Astrocyte of the spinal cord (primary cell): ENCODE measurements at regions not wholly inside any gene's neighbourhood (a gene's known extent, or its start where the extent isn't known, plus 50 kb on each side); places are given as distances from the start of the nearest gene placed in this dataset.
A peak's percentile ranks its signal among the peaks of the same experiment; 100 is the strongest.

Experiments used
- DNase-seq: peaks from one replicate; pipeline ENCODE4 v3.0.0; 2011; ENCODE audit warnings: low read depth, low spot score
- H3K4me3 ChIP-seq: 2 replicates; pipeline ENCODE4 v1.5.1; 2011; ENCODE audit warnings: low read depth, mild to moderate bottlenecking, low read length, moderate library complexity
- in situ Hi-C: cut with HindIII; loops from 2 replicates; pipeline ENCODE4 v1.10.0; 2017; ENCODE audit warnings: low sequenced_read_pairs
- TF ChIP-seq, protein P1 (sequence below): IDR thresholded peaks from 2 replicates; pipeline ENCODE4 v1.5.1; 2012; ENCODE audit warnings: low read depth, mild to moderate bottlenecking, low read length, inconsistent platforms

DNA sequence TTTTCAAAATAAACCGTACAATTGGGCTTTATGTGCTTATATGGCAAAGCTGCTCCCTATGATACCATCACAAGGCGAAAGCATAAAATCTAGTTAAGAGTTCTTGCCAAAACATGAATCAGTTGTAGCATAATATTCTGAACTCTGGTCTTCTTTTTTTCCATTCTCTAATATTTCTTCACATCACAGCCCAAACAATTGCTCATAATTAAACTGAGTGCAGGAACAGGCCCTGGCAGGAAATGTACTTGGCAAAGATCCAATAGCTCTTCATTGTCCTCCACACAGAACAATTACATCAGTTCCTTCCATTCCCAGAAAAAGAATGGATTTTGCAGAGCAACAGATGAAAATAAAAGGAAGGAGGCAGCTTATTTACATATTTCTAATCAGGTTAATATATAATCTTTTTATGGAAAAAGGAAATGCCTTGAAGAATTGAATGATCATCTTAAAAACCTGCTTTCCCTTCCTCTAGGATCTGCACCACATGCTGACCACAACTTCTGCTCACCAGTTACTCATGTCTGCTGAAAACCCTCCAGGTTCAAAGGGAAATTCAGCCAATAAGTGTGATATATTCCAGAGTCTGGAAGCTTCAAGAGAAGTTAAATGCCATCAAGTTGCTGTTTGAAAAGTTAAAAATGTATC is 123.3 kb upstream of the COL21A1 start:
- H3K4me3 ChIP-seq = no peak overlapping the region
- in situ Hi-C loops = loop anchor here (25.0 kb wide), 1 partner anchor 217 kb away; no protein-coding TSS in a partner anchor
- TF ChIP-seq, protein P1, sequence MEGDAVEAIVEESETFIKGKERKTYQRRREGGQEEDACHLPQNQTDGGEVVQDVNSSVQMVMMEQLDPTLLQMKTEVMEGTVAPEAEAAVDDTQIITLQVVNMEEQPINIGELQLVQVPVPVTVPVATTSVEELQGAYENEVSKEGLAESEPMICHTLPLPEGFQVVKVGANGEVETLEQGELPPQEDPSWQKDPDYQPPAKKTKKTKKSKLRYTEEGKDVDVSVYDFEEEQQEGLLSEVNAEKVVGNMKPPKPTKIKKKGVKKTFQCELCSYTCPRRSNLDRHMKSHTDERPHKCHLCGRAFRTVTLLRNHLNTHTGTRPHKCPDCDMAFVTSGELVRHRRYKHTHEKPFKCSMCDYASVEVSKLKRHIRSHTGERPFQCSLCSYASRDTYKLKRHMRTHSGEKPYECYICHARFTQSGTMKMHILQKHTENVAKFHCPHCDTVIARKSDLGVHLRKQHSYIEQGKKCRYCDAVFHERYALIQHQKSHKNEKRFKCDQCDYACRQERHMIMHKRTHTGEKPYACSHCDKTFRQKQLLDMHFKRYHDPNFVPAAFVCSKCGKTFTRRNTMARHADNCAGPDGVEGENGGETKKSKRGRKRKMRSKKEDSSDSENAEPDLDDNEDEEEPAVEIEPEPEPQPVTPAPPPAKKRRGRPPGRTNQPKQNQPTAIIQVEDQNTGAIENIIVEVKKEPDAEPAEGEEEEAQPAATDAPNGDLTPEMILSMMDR = no peak
- peak; percentile 94 for DNase-seq

DNA sequence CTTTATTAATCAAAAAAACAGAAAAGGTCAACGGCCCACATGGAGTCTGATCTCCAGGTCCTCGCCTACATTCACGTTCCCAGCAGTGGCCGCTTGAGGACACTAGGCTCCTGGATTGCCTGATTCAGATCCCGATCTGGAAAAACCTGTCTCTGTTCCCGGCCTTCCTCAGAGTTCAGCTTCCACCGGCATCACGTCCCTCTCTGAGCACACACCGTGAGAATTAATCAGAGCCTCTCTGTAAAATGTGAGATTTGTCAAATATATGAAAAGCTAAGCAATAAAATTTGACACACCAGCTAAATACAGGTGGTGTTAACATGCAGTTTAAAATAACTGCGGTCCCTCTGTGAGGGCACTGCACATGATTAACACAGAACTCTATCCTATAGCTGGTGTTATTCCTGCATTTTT is 122.8 kb upstream of the COL21A1 start:
- peak; percentile 69 for DNase-seq
- H3K4me3 ChIP-seq = no peak overlapping the region
- TF ChIP-seq, protein P1 = peak; percentile 72
- in situ Hi-C loops = loop anchor here (25.0 kb wide), 1 partner anchor 217 kb away; no protein-coding TSS in a partner anchor

DNA sequence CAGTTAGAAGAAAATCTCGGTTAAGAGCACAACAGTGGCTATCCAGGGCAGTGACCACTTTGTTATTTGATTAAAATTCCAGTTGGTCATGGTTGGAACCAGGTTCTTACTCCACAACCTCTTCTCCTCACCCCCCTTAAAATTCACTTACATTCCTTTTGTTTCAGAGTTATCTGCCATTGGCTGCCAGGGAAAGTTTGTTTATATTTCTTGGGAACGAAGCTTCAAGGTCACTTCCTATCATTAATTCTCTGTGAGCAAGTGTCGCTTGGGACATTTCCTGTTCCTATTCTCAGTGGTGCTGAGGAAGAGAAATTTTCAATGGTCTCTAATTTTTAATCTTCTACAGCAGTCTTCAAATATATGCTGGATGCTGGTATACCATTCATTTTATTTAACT is 121.1 kb upstream of the COL21A1 start:
- in situ Hi-C loops = loop anchor here (25.0 kb wide), 1 partner anchor 219 kb away; no protein-coding TSS in a partner anchor
- TF ChIP-seq, protein P1 = no peak
- no peak overlapping the region for H3K4me3 ChIP-seq
- DNase-seq = no peak

DNA sequence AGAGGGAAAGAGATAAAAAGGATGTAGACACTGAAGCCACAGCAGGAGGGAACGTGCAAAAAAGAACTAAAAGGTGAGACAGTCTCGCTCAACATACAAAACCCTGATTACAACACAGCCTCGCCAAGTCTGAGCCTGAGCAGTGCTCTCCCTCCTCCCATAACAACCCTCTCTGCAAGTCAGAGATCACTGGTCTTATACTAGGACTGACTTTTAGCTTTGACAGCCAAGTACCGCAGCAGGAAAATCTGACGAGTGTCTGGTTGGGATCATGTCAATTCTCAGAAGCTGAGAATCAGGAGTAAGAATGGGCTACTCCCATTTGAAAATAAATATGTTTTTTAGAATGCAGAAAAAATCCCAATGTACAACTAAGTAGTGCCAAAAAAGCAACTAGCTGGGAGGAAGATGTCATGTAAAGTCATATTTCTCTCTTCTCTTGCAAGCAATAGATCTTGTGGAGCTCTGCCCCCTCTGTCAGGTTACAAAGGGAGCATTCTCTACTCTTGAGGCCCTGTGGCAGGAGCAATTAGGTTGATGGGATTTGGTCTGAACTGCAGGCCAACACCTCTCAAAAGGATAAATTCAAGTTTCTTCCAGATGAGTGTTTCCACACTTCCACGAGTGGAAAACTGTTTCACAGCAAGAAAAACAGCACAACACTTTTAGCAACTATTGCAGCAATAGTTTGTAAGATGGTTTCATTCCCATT is 118.9 kb upstream of the COL21A1 start:
- in situ Hi-C loops = loop anchor here (25.0 kb wide), 1 partner anchor 221 kb away; no protein-coding TSS in a partner anchor
- no peak overlapping the region for H3K4me3 ChIP-seq
- no peak for DNase-seq
- TF ChIP-seq, protein P1 = no peak

DNA sequence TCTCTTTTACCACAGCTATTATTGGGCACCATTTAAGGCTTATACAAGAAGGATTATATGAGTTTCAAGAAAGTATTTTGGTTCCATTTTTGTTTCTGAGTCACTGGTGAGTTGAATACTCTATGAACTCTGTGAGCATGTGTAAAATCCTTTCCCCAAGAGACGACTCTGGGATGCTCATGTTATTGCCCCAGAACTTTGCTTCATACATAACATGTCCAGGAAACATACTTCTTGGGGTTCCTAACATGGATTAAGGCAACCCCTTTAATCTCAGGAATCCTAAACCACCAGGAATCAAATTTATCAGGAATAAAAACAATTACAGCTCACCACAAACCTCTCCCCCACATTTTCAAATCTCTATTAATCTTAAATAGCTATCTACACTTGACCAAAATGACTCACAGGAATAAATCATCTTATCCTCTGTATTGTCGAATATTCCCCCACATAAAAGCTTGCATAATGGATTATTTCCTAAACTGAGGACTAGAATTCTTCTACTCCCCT is 117.5 kb upstream of the COL21A1 start:
- peak; percentile 75 for DNase-seq

DNA sequence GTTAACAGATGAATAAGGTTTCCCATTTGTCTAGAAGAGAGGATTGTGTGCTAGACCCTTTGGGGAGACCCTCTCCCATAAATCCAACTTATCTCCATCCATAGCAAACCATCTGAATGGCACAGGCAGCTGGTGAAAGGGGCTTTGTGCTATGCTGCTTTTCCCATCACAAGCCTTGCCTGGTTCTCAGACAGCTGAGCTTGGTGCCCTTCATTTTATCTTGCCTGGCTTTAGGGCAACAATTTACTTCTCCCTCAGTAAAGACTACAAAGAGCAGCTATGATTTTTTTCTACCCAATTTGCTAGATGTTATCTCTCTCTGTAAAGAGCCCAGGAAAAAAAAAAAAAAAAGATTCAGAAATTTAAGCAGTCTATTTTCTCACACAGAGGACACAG is 117.0 kb upstream of the COL21A1 start:
- in situ Hi-C loops = loop anchor here (25.0 kb wide), 1 partner anchor 223 kb away; no protein-coding TSS in a partner anchor
- H3K4me3 ChIP-seq = no peak overlapping the region
- TF ChIP-seq, protein P1 = no peak
- DNase-seq = no peak

More for the DNA sequence above, 117.5 kb upstream of the COL21A1 start:
- H3K4me3 ChIP-seq = no peak overlapping the region
- in situ Hi-C loops = loop anchor here (25.0 kb wide), 1 partner anchor 222 kb away; no protein-coding TSS in a partner anchor
- TF ChIP-seq, protein P1 = no peak
